HepG2 (cell line): ENCODE measurements at regions not wholly inside any gene's neighbourhood (a gene's known extent, or its start where the extent isn't known, plus 50 kb on each side); places are given as distances from the start of the nearest gene placed in this dataset.

Experiments
- MAZ ChIP-seq, 2 experiments: sonication (generic) in 1 of 2; formaldehyde crosslinking in 1 of 2; IDR thresholded peaks; 2 replicates each; pipeline versions ENCODE4 v1.5.0 to v1.6.1; 2012 to 2020; ENCODE audit warnings: low read depth in 2 of 2, mild to moderate bottlenecking in 2 of 2, borderline replicate concordance in 1 of 2, improper control_type of control experiment in 1 of 2, low read length in 1 of 2, missing genetic modification reagents in 1 of 2, moderate library complexity in 1 of 2
- RERE ChIP-seq: IDR thresholded peaks from 2 replicates; pipeline ENCODE4 v1.6.1; 2016; ENCODE audit warnings: low read depth, missing genetic modification reagents, missing compliant biosample characterization
- TF ChIP-seq, protein P1 (sequence below): sonication (generic); formaldehyde crosslinking; IDR thresholded peaks from 2 replicates; pipeline ENCODE4 v1.5.0; 2020; ENCODE audit warnings: mild to moderate bottlenecking, missing genetic modification reagents

DNA sequence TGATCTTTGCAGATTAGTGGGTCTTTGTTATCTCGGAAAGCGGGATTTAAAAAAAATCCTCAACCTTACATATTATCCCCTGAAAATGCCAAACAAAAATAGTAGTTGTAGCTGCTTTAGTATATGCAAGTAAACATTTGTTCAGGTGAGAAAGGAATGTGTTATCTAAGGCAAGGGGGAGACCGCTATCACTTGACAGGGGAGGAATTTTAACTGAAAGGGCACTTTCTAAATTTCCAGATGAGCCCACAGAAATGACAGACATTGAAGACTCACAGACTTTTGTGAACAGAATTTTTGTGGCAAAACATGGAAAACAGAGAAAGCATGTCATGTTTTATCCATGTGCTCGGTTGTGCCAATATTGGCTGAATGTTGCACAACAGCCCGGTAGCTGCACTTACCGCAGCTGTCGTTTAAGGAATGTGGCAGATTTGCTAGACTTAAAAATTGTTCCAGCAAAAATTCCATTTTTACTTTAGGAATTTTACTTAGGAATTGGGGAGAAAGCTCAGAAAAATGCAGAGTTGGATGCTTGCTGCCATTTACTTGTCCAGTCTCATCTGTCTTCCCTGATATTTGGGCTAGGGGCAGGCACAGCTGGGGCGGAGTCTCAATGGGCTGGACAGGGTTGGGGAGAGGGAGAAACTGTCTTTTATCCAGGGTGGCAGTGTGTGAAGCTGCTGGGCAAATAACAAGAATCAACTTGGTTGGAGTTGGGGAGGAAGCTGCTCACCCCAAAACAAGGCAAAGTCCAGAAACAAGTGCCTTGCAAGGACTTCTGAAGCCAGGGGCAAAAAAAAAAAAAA lies 94.6 kb upstream of the RPS6KA3 start:
- TF ChIP-seq MAZ (IDR thresholded peaks at IDR 0.05; ENCODE audit: borderline replicate concordance, low read depth, low read length) (no peak), MAZ (CRISPR knock-in tag; IDR thresholded peaks at IDR 0.05; ENCODE audit: low read depth) (no peak), RERE (CRISPR knock-in tag) (no peak)
- TF ChIP-seq, protein P1, sequence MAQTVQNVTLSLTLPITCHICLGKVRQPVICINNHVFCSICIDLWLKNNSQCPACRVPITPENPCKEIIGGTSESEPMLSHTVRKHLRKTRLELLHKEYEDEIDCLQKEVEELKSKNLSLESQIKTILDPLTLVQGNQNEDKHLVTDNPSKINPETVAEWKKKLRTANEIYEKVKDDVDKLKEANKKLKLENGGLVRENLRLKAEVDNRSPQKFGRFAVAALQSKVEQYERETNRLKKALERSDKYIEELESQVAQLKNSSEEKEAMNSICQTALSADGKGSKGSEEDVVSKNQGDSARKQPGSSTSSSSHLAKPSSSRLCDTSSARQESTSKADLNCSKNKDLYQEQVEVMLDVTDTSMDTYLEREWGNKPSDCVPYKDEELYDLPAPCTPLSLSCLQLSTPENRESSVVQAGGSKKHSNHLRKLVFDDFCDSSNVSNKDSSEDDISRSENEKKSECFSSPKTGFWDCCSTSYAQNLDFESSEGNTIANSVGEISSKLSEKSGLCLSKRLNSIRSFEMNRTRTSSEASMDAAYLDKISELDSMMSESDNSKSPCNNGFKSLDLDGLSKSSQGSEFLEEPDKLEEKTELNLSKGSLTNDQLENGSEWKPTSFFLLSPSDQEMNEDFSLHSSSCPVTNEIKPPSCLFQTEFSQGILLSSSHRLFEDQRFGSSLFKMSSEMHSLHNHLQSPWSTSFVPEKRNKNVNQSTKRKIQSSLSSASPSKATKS, result no peak
